IPS DF 4.7 (cell line): ENCODE measurements at regions not wholly inside any gene's neighbourhood (a gene's known extent, or its start where the extent isn't known, plus 50 kb on each side); places are given as distances from the start of the nearest gene placed in this dataset.
"Not testable (repeated sequence)": the region's sequence is repeated elsewhere in the genome, so short reads cannot be mapped to it uniquely, and the experiment has no call there.

Experiments used
- DNase-seq: peaks from one replicate; pipeline ENCODE4 v3.0.0-alpha.2; 2013; ENCODE audit warnings: low spot score; ENCODE audit errors: extremely low read depth

- DNase-seq = not testable (repeated sequence)
Observed at GRCh38 chr4:3926271-3926670, 160.1 kb downstream of the ADRA2C start.

DNA sequence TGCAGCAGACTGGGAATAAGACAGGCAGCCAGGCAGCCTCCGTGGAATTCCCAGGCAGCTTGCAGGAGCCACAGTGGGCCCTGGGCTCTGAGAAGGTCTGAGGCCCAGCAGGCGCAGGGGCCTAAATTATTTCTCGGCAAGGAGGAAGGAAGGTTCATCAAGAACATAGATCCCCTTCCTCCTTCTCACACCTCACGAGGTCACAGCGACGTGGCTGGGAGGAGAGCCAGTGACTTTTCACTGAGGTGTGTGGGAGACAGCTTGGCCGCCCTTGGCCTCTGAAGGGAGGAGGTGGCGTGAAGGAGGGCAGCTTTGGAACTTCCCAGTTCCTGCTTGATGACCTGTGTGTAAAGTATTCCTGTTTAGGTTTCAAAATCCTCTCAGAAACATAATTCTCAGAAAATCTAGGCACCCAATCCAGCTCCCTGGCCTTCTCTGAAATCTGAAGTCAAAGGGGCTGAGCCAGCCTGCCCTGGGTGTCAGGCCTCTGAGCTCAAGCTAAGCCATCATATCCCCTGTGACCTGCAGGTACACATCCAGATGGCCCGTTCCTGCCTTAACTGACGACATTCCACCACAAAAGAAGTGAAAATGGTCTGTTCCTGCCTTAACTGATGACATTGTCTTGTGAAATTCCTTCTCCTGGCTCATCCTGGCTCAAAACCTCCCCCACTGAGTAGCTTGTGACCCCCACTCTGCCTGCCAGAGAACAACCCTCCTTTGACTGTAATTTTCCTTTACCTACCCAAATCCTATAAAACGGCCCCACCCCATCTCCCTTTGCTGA, 161.0 kb downstream of the ADRA2C start:
- DNase-seq = not testable (repeated sequence)

DNA sequence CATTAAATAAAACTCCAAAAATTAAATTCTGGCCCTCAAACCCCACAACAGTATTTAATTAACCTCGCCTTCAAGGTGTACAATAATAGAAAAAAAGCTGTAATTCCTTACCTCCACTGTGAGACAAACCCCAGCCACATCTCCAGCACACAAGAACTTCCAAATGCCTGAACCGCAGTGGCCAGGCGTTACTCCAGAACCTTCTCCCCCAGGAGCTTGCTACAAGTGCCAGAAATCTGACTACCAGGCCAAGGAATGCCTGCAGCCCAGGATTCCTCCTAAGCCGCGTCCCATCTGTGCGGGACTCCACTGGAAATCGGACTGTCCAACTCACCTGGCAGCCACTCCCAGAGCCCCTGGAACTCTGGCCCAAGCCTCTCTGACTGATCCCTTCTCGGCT, 163.2 kb downstream of the ADRA2C start:
- not testable (repeated sequence) for DNase-seq

DNA sequence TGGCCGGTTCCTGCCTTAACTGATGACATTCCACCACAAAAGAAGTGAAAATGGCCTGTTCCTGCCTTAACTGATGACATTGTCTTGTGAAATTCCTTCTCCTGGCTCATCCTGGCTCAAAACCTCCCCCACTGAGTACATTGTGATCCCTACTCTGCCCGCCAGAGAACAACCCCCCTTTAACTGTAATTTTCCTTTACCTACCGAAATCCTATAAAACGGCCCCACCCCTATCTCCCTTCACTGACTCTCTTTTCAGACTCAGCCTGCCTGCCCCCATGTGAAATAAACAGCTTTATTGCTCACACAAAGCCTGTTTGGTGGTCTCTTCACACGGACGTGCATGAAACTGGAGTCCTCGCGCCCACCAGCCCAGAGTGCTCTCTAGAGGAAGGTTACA, 166.5 kb downstream of the ADRA2C start:
- DNase-seq = not testable (repeated sequence)

DNA sequence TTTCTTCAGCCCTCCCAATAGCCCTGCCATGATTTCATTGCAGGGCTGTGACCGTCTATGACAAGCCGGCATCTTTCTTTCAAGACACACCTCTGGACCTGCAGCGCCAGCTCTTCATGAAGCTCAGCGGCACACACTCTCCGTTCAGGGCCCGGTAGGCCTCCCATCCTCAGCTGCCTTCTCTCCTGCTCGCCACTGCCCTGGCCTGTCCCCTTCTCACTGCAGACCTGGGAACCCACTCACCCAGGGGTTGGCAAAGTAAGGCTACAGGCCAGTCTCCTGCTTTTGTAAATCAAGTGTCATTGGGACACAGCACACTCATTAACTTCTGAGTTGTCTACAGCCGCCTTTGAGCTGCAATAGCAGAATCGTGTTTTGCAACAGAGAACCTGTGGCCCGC, 169.2 kb downstream of the ADRA2C start:
- not testable (repeated sequence) for DNase-seq

DNA sequence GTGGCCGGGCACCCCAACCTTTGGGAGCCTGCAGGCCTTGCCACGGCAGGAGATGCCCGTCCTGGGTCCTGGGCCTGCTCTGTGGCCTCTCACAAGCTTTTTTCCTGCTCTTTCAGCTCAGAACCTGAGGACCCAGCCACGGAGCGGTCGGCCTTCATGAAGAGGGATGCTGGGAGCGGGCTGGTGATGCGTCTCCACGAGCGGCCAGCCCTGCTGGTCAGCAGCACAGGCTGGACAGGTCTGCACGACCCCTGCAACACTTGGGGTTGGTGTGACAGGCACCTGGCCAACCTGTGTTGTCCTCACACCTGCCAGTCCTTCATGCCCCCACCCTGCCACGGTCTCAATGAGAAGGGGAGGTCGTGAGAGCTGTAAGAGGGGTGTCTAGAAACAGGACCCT, 170.0 kb downstream of the ADRA2C start:
- DNase-seq = no peak

- not testable (repeated sequence) for DNase-seq
Observed at GRCh38 chr4:3937849-3938562, 171.8 kb downstream of the ADRA2C start.

GRCh38 chr4:3938676-3939075, 172.5 kb downstream of the ADRA2C start:
- not testable (repeated sequence) for DNase-seq

DNA sequence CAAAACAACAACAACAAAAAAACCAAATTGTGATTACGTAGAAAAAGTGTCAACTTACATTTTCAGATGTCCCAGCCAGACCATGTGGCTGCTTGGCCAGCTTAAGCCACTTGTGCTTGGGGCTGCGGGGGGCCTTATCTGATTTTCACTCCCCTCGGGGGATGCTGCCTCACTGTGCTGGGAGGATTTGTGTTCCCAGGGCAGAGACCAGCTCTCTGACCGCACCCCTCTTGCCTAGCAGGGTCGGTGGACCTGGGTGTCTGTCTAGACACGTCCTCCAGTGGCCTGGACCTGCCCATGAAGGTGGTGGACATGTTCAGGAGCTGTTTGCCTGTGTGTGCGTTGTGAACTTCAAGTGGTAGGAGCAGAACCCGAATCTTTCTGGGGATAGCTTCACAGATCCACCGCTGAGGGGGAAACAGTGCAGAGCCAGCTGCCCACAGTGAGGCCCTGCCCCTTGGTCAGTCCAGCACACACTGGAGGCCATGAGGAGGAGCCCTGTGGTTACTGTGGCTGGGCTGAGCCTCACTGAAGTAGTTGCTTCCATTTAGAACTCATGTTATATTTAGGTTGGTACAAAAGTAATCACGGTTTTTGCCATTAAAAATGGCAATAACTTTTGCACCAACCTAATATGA, 173.9 kb downstream of the ADRA2C start:
- DNase-seq = not testable (repeated sequence)

DNA sequence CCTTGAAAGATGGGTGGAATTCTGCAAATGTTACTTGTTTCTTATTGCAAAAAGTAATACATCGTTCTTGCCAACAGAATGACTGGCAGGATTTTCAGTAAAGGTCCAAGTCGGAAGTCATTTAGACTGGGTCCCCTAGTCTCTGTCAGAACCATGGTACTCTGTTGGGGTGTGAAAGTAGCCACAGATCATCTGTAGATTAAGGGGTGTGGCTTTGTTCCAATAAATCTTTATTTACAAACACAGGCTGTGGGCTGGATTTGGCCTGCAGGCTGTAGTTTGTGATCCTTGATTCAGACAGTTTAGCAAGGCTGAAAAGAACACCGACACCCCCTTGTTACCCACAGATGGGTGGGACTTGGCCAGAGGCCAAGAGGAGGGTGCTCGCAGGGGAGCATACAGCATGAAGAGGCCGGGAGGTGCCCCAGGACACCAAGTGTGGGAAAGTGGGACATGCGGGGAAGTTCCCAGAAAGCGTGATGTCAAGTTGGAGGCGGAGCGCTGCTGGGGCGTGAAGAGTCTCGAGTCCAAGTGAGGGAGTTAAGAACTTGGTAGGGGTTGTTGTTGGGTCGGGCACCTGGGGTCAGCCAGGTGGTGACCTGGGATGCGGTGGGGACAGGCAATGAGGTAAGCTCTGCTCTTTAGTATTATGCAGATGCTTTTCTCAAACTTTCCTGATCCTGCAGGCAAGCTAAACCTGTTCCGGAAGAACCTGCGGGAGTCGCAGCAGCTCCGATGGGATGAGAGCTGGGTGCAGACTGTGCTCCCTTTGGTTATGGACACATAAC, 175.7 kb downstream of the ADRA2C start:
- not testable (repeated sequence) for DNase-seq

DNA sequence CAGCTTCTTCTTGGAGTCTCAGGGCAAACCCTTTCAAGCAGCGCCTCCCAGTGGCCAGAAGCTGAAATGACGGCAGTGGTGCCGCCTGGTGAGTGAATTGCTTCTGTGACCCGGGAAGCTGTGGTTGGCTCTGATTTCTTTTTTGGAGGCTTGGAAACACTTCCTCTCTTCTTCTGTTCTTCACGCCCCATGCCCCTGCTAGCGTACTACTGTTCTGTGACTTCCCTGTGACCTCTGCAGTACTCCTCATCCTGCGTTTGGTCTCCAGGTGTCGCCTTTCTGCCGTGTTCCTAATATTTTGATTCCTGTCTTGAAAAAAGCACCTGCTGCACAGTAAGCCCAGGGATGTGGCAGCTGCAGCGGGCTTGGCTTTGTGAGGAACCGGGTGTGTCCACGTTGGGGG, 176.4 kb downstream of the ADRA2C start:
- DNase-seq = not testable (repeated sequence)

- not testable (repeated sequence) for DNase-seq
Observed at GRCh38 chr4:3943051-3943450, 176.9 kb downstream of the ADRA2C start.

DNA sequence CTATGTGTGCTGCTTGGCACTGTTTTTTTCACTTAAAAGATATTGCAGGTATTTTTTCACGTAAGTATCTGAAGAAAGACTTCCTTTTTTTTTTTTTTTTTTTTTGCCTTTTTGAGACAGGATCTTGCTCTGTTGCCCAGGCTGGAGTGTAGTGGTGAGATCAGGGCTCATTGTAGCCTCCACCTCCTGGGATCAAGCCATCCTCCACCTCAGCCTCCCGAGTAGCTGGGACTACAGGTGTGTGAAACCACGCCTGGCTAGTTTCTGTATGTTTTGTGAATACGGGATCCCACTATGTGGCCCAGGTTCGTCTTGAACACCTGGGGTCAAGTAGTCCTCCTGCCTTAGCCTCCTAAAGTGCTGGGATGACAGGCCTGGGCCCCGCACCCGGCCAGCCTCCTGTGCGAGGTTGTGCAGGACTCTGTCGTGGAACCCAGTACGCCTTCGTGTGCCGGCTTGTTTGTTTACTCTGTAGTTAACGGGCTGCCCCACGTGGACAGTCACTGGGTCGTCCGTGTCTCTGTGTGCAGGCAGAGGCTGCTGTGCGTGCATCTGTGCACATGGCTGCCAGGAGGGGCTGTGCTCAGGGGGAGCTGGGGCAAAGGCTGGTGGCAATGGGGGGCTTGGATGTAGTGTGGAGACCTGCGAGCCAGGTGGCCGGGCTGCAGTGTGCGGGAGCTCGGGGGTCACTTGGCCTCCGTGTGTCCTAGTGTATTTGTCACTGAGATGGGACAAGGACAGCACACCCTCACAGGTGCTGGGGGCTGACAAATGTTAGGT, 179.5 kb downstream of the ADRA2C start:
- no peak for DNase-seq

DNA sequence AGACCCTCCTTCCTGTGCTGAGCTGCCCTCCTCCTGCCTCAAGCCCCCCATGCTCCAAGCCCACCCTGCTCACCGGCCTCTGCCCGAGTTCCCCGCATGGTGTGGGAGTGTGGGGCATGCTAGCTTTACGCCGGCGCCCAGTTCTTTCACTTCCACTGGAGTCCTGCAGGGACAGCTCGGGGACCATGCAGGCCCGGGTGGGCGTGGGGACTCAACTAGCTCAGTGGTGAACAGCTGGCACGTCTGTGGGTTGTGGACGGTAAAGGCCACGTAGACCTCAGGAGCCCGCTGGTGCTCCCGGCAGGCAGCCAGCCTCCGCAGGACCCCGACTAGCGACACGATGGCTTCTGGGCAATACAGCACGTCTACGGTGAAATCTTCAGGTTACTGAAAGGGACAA, 180.4 kb downstream of the ADRA2C start:
- not testable (repeated sequence) for DNase-seq

- DNase-seq = not testable (repeated sequence)
Observed at GRCh38 chr4:3947761-3948160, 181.6 kb downstream of the ADRA2C start.

DNA sequence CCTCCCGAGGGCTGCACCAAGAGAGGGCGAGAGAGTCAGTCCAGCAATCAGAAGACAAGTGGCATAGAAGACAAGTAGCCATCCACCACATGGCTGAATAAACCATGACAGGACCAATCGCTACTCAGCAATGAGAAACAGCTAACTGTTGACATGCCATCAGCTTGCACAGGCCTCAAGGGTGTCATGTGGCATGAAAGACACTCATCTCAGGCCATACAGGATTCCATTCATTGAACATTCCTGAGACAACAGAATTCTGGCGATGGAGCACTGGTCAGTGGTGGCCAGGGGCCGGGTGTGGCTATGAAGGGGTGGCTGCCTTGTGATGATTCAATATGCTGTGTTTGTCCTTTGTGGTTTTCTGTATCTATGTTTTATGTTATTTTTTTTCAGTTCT, 182.0 kb downstream of the ADRA2C start:
- DNase-seq = not testable (repeated sequence)

GRCh38 chr4:3949916-3950315, 183.7 kb downstream of the ADRA2C start:
- DNase-seq = not testable (repeated sequence)

DNA sequence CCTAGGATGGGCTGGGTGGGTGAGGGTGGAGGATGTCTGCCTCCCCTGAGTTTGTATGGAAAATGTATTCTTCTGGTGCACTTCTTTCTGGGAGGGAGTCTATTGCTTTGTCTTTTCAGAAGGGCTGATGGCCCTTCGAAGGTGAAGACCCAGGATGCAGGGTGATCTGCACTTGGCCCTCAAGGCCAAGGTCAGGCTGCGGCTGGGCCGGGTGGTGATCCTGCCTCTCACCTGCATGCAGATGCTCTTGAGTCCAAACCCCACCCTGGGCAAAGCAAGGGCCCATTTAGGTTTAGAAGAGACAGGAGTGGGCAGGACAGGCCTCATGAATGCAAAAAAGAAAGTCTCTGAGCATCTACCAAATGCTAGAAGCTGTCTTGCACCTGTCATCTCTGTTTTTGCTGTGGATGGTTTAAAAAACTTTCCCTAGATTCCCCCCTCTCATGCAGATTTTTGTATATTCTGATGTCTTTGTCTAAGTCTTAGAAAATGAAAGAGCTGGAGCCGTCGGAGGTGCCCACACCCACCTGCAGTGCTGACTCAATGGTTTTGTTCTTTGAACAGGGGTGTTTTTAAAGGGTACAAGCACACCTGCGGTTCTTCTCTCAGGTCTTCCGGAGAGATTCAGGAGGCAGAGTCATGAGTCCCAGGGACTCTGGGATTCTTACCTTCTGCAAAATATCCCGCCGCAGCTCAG, 186.4 kb downstream of the ADRA2C start:
- DNase-seq = not testable (repeated sequence)

DNA sequence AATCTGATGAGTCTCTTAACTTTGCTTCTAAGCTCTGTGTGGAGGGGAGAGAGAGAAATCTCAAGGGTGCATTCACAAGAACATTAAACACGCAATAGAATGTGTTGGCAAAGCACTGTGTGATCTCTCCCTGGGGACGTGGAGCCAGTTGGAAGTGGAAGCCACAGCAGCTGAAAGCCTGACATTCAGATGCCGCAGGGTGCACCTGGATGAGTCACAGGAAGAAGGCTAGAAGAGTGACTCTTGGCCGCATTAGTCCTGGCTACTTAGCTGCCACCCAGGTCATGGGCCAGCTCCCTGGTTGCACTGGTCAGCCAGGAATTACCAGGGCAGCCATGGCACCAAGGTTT, 186.9 kb downstream of the ADRA2C start:
- not testable (repeated sequence) for DNase-seq
